Heart left ventricle (tissue), 13 donors: ENCODE measurements at regions not wholly inside any gene's neighbourhood (a gene's known extent, or its start where the extent isn't known, plus 50 kb on each side); places are given as distances from the start of the nearest gene placed in this dataset.

Experiments used
- POLR2A ChIP-seq, 2 donors: fragments of 450-650 bp; IDR thresholded peaks; one replicate each; pipeline ENCODE4 v1.6.1; 2017; ENCODE audit warnings: antibody characterized with exemption in 2 of 2, mild to moderate bottlenecking in 2 of 2, moderate library complexity in 2 of 2
- TF ChIP-seq, protein P1 (sequence below), 12 donors: fragments of 200-600 bp; sonication (generic) in 4 of 12; IDR thresholded peaks; one replicate each; pipeline versions ENCODE4 v1.5.0 to v1.8.0; 2018 to 2022; ENCODE audit warnings: antibody characterized with exemption in 12 of 12, mild to moderate bottlenecking in 5 of 12
- donor health status: ischemic (EF 13 %, LVEDD 7.1; RV severe dilation, severe dysfunction).
- donor health status: DM: no; HTN: yes; CAD: no.
- donor health status: DM: no; HTN: no; CAD: no.
- donor health status: ischemic (EF 25% LVEDD 6.9; RV normal size, moderate dysfunction).
- donor health status: ischemic (EF 25% LVEDD 5.7; RV mildly dilated, moderate dysfunction).
- donor health status: ischemic (EF 35%, LVEDD 5.7; RV mildly dilated, moderate dysfunction).
- donor health status: nonischemic (EF 11% LVEDD 7.7; RV severe dilation, severe dysfunction).
- donor health status: DM: yes; HTN: yes; CAD: no.
- donor health status: PGD.
- donor health status: ischemic (EF 29% LVEDD 5.4; RV normal size, mild dysfunction).
- donor health status: nonischemic (EF 23%, LVEDD 6.1; RV moderate dilation, normal function).

DNA sequence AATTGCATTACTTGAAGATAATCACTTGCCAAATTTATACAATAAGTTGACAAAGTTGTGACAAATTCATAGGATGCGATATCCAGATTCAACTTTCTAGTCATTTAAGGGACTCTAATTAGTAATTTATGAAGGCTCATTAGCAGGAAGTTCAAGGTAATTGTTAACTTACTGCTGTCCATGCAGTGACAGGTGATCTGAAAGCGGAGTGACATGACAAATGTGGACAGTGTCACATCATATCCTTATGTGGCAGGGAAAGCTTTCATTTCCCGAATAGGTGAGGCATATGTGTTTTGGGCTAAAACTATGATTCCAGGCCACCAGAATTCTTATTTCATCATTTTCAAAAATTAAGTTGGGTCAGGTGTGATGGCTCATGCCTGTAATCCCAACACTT is 115.9 kb upstream of the BMP2 start:
- TF ChIP-seq, protein P1, sequence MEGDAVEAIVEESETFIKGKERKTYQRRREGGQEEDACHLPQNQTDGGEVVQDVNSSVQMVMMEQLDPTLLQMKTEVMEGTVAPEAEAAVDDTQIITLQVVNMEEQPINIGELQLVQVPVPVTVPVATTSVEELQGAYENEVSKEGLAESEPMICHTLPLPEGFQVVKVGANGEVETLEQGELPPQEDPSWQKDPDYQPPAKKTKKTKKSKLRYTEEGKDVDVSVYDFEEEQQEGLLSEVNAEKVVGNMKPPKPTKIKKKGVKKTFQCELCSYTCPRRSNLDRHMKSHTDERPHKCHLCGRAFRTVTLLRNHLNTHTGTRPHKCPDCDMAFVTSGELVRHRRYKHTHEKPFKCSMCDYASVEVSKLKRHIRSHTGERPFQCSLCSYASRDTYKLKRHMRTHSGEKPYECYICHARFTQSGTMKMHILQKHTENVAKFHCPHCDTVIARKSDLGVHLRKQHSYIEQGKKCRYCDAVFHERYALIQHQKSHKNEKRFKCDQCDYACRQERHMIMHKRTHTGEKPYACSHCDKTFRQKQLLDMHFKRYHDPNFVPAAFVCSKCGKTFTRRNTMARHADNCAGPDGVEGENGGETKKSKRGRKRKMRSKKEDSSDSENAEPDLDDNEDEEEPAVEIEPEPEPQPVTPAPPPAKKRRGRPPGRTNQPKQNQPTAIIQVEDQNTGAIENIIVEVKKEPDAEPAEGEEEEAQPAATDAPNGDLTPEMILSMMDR (IDR thresholded peaks at IDR 0.05) = no peak
- no peak for TF ChIP-seq POLR2A (IDR thresholded peaks at IDR 0.05)
